Right lobe of liver (tissue), 4 donors: ENCODE measurements at regions not wholly inside any gene's neighbourhood (a gene's known extent, or its start where the extent isn't known, plus 50 kb on each side); places are given as distances from the start of the nearest gene placed in this dataset.

Source experiments
- CTCF ChIP-seq, 4 donors: fragments of 200-600 bp in 3 of 4; fragments of 450-650 bp in 1 of 4; IDR thresholded peaks; one replicate each; pipeline versions ENCODE4 v1.5.1 to v1.8.0; 2016 to 2022; ENCODE audit warnings: antibody characterized with exemption in 4 of 4, mild to moderate bottlenecking in 2 of 4
- POLR2A ChIP-seq: fragments of 450-650 bp; IDR thresholded peaks from one replicate; pipeline ENCODE4 v1.6.1; 2017; ENCODE audit warnings: antibody characterized with exemption, mild to moderate bottlenecking
- donor health status: DM: no; HTN: no; CAD: no.
- donor health status: DM: no; HTN: no; CAD: no.
- donor health status: DM: no; HTN: yes; CAD: no.

GRCh38 chr3:76370749-76371520 lies 585.6 kb upstream of the ZNF717 start:
- TF ChIP-seq CTCF (IDR thresholded peaks at IDR 0.05), result no peak
- no peak for TF ChIP-seq POLR2A
